H9 (cell line): ENCODE measurements at regions not wholly inside any gene's neighbourhood (a gene's known extent, or its start where the extent isn't known, plus 50 kb on each side); places are given as distances from the start of the nearest gene placed in this dataset.

Experiments
- DNase-seq: peaks from one replicate; pipeline ENCODE4 v3.0.0-alpha.2; 2017
- H2AFZ ChIP-seq: one replicate; pipeline ENCODE4 v1.6.1; 2013; ENCODE audit warnings: mild to moderate bottlenecking, low read length, control low read depth, moderate library complexity
- H2AK5ac ChIP-seq: 2 replicates; pipeline ENCODE4 v1.6.1; 2013; ENCODE audit warnings: low read length, control low read depth, mixed read lengths; ENCODE audit not compliant: insufficient read length
- H2BK120ac ChIP-seq: one replicate; pipeline ENCODE4 v1.6.1; 2013; ENCODE audit warnings: low read depth, mild to moderate bottlenecking, low read length, control low read depth, inconsistent platforms; ENCODE audit not compliant: poor library complexity, severe bottlenecking
- H2BK12ac ChIP-seq: 2 replicates; pipeline ENCODE4 v1.6.1; 2013; ENCODE audit warnings: low read length, control low read depth, mixed read lengths, low read depth; ENCODE audit not compliant: insufficient read length
- H2BK15ac ChIP-seq: 2 replicates; pipeline ENCODE4 v1.6.1; 2013; ENCODE audit warnings: low read depth, low read length, control low read depth
- H2BK20ac ChIP-seq: one replicate; pipeline ENCODE4 v1.6.1; 2013; ENCODE audit warnings: low read depth, mild to moderate bottlenecking, low read length, control low read depth, inconsistent platforms; ENCODE audit not compliant: poor library complexity, severe bottlenecking
- H2BK5ac ChIP-seq: 2 replicates; pipeline ENCODE4 v1.6.1; 2013; ENCODE audit warnings: low read length, control low read depth, mixed read lengths; ENCODE audit not compliant: insufficient read length
- H3K14ac ChIP-seq: 2 replicates; pipeline ENCODE4 v1.6.1; 2013; ENCODE audit warnings: low read length, control low read depth; ENCODE audit not compliant: insufficient read depth
- H3K18ac ChIP-seq: 2 replicates; pipeline ENCODE4 v1.6.1; 2013; ENCODE audit warnings: low read depth, mild to moderate bottlenecking, mixed read lengths, low read length, control low read depth; ENCODE audit not compliant: insufficient read length
- H3K23ac ChIP-seq: 2 replicates; pipeline ENCODE4 v1.6.1; 2013; ENCODE audit warnings: low read length, control low read depth, mixed read lengths, low read depth; ENCODE audit not compliant: insufficient read length
- H3K23me2 ChIP-seq: 2 replicates; pipeline ENCODE4 v1.6.1; 2013; ENCODE audit warnings: low read depth, mild to moderate bottlenecking, mixed read lengths, low read length, control low read depth; ENCODE audit not compliant: insufficient read length, poor library complexity, severe bottlenecking
- H3K27ac ChIP-seq: 2 replicates; pipeline ENCODE4 v1.5.1; 2013; ENCODE audit warnings: low read length, control low read depth, mixed read lengths, low read depth; ENCODE audit not compliant: insufficient read length
- H3K27me3 ChIP-seq: 2 replicates; pipeline ENCODE4 v1.6.1; 2013; ENCODE audit warnings: low read length, control low read depth, inconsistent platforms; ENCODE audit not compliant: insufficient read depth
- H3K4ac ChIP-seq: 2 replicates; pipeline ENCODE4 v1.6.1; 2013; ENCODE audit warnings: low read depth, mild to moderate bottlenecking, control low read depth, inconsistent platforms, low read length, moderate library complexity
- H3K4me1 ChIP-seq: 2 replicates; pipeline ENCODE4 v1.6.1; 2013; ENCODE audit warnings: low read length, control low read depth, inconsistent platforms; ENCODE audit not compliant: insufficient read depth
- H3K4me2 ChIP-seq: 2 replicates; pipeline ENCODE4 v1.6.1; 2013; ENCODE audit warnings: low read length, control low read depth, mixed read lengths; ENCODE audit not compliant: insufficient read length, insufficient read depth
- H3K56ac ChIP-seq: 2 replicates; pipeline ENCODE4 v1.6.1; 2013; ENCODE audit warnings: low read depth, mild to moderate bottlenecking, mixed read lengths, low read length, control low read depth; ENCODE audit not compliant: insufficient read length
- H3K79me1 ChIP-seq: 2 replicates; pipeline ENCODE4 v1.6.1; 2013; ENCODE audit warnings: low read depth, mild to moderate bottlenecking, moderate library complexity, low read length, control low read depth, inconsistent platforms; ENCODE audit not compliant: insufficient read depth, poor library complexity, severe bottlenecking
- H3K79me2 ChIP-seq: 2 replicates; pipeline ENCODE4 v1.6.1; 2013; ENCODE audit warnings: low read length, control low read depth, inconsistent platforms; ENCODE audit not compliant: insufficient read depth
- H3K9ac ChIP-seq: 2 replicates; pipeline ENCODE4 v1.6.1; 2013; ENCODE audit warnings: low read length, control low read depth, mixed read lengths; ENCODE audit not compliant: insufficient read length; ENCODE audit errors: extremely low read depth
- H3K9me3 ChIP-seq: one replicate; pipeline ENCODE4 v1.6.1; 2013; ENCODE audit warnings: low read depth, low read length, inconsistent platforms; ENCODE audit not compliant: control insufficient read depth
- H3T11ph ChIP-seq: one replicate; pipeline ENCODE4 v1.6.1; 2013; ENCODE audit warnings: mild to moderate bottlenecking, low read length, control low read depth, inconsistent platforms
- H4K20me1 ChIP-seq: one replicate; pipeline ENCODE4 v1.6.1; 2013; ENCODE audit not compliant: control insufficient read depth, insufficient read length, insufficient read depth
- H4K5ac ChIP-seq: 2 replicates; pipeline ENCODE4 v1.6.1; 2013; ENCODE audit warnings: low read depth, mild to moderate bottlenecking, mixed read lengths, low read length, control low read depth; ENCODE audit not compliant: insufficient read length
- H4K8ac ChIP-seq: replicated peaks from 2 replicates; pipeline ENCODE4 v1.6.1; 2013; ENCODE audit warnings: low read length, control low read depth, mixed read lengths, low read depth; ENCODE audit not compliant: insufficient read length
- H4K91ac ChIP-seq: 2 replicates; pipeline ENCODE4 v1.6.1; 2013; ENCODE audit warnings: low read depth, mild to moderate bottlenecking, moderate library complexity, mixed read lengths, low read length, control low read depth; ENCODE audit not compliant: insufficient read length
- H3K27ac Mint-ChIP-seq, 3 experiments: 2 replicates in 2 of 3; 3 replicates in 1 of 3; pipeline ENCODE4 v1.8.0; 2020 to 2021; ENCODE audit warnings: mixed read lengths in 3 of 3, mild to moderate bottlenecking in 1 of 3, moderate library complexity in 1 of 3
- H3K27me3 Mint-ChIP-seq: 2 replicates; pipeline ENCODE4 v1.8.0; 2021; ENCODE audit warnings: low read depth, mild to moderate bottlenecking, moderate library complexity, mixed read lengths
- H3K36me3 Mint-ChIP-seq, 3 experiments: 2 replicates in 2 of 3; 3 replicates in 1 of 3; pipeline ENCODE4 v1.8.0; 2020 to 2021; ENCODE audit warnings: low read depth in 3 of 3, mixed read lengths in 3 of 3; ENCODE audit not compliant: insufficient read depth in 1 of 3
- H3K4me1 Mint-ChIP-seq, 2 experiments: 2 replicates each; pipeline ENCODE4 v1.8.0; 2020; ENCODE audit warnings: mixed read lengths in 2 of 2
- H3K4me3 Mint-ChIP-seq, 2 experiments: 2 replicates in 1 of 2; 3 replicates in 1 of 2; pipeline ENCODE4 v1.8.0; 2020 to 2021; ENCODE audit warnings: mild to moderate bottlenecking in 2 of 2, mixed read lengths in 2 of 2, moderate library complexity in 1 of 2
- H3K9me3 Mint-ChIP-seq, 2 experiments: 2 replicates in 1 of 2; 3 replicates in 1 of 2; pipeline ENCODE4 v1.8.0; 2020; ENCODE audit warnings: mild to moderate bottlenecking in 2 of 2, mixed read lengths in 2 of 2, moderate library complexity in 1 of 2
- WGBS: extraction: QIAGEN DNeasy Blood & Tissue Kit; methylation state at CpG from one replicate; pipeline ENCODE4 v1.1.7; 2013; ENCODE audit warnings: missing lambda C conversion rate, low lambda C conversion rate, mixed read lengths; ENCODE audit not compliant: insufficient read length; ENCODE audit errors: extremely low coverage; 5-methylcytosine and 5-hydroxymethylcytosine counted together
- TF ChIP-seq, protein P1 (sequence below): fragments of 200-600 bp; sonication (generic); conservative IDR thresholded peaks from 3 replicates; pipeline ENCODE4 v1.8.0; 2021; ENCODE audit warnings: antibody characterized with exemption, mild to moderate bottlenecking

DNA sequence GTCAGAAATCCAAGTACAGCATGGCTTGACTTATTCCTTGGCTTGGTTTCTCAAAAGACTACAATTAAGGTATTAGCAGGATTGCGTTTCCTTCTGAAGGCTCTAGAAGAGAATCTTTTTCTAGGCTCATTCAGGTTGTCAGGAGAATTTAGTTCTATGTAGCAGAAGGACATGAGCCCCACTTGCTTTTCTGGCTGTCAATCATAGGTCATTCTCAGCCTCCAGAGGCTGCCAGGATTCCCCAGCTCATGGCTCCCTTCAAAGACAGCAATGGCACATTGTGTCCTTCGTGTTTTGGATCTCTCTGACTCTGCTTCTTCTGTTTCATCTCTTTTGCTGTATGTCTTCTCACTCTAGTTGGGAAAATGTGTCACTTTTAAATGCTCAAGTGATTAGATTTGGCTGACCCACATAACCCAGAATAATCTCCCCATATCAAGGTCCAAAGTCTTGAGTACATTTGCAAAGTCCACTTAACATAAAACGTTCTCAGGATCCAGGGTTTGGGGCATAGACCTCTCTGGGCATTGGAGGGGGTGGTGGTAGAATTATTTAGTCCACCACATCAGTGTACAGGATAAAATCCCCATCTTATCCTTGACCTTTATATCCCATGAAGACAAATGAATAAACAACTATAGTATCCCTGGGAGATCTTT is 126.7 kb upstream of the BCL9 start:
- no peaks in the 10 kb centered on the region for H4K20me1 ChIP-seq
- no peak overlapping the region for H2BK5ac ChIP-seq
- no peak overlapping the region for H2AK5ac ChIP-seq
- no peak overlapping the region for H3K56ac ChIP-seq
- H2AFZ ChIP-seq: no peak overlapping the region
- H2BK12ac ChIP-seq: no peak overlapping the region
- no peak overlapping the region for H3K14ac ChIP-seq
- no peak overlapping the region for H3K4me2 ChIP-seq
- no peaks in the 10 kb centered on the region for H3K9me3 ChIP-seq
- Mint-ChIP-seq H3K36me3 (no peaks in the 10 kb centered on the region), H3K4me3 (no peak overlapping the region), H3K27ac (no peak overlapping the region), H3K9me3 (peaks cover 10 to 16% of the 10 kb centered on the region in 2 experiments; a peak in 3 of 5 replicates), H3K4me1 (peaks cover 4 to 7% of the 10 kb centered on the region in 2 experiments; a peak in 2 of 4 replicates), H3K27me3 (no peaks in the 10 kb centered on the region; the same call in 1 of the 2 replicates)
- H4K91ac ChIP-seq: no peak overlapping the region
- H4K8ac ChIP-seq: no peak overlapping the region
- no peaks in the 10 kb centered on the region for H3K79me2 ChIP-seq
- TF ChIP-seq, protein P1, sequence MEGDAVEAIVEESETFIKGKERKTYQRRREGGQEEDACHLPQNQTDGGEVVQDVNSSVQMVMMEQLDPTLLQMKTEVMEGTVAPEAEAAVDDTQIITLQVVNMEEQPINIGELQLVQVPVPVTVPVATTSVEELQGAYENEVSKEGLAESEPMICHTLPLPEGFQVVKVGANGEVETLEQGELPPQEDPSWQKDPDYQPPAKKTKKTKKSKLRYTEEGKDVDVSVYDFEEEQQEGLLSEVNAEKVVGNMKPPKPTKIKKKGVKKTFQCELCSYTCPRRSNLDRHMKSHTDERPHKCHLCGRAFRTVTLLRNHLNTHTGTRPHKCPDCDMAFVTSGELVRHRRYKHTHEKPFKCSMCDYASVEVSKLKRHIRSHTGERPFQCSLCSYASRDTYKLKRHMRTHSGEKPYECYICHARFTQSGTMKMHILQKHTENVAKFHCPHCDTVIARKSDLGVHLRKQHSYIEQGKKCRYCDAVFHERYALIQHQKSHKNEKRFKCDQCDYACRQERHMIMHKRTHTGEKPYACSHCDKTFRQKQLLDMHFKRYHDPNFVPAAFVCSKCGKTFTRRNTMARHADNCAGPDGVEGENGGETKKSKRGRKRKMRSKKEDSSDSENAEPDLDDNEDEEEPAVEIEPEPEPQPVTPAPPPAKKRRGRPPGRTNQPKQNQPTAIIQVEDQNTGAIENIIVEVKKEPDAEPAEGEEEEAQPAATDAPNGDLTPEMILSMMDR: no peak
- H3K27me3 ChIP-seq: no peaks in the 10 kb centered on the region
- DNase-seq: no peak
- no peak overlapping the region for H4K5ac ChIP-seq
- no peak overlapping the region for H2BK15ac ChIP-seq
- H3K79me1 ChIP-seq: no peaks in the 10 kb centered on the region
- no peaks in the 10 kb centered on the region for H3K4me1 ChIP-seq
- H3K9ac ChIP-seq: no peak overlapping the region
- no peak overlapping the region for H3K23ac ChIP-seq
- H3K27ac ChIP-seq: no peak overlapping the region
- H2BK20ac ChIP-seq: no peak overlapping the region
- no peak overlapping the region for H3T11ph ChIP-seq
- WGBS: no CpG with 5 or more reads among the region's 3 CpGs
- H3K4ac ChIP-seq: no peak overlapping the region
- no peak overlapping the region for H3K18ac ChIP-seq
- no peaks in the 10 kb centered on the region for H3K23me2 ChIP-seq
- H2BK120ac ChIP-seq: no peak overlapping the region
